K562 (cell line): ENCODE measurements at regions not wholly inside any gene's neighbourhood (a gene's known extent, or its start where the extent isn't known, plus 50 kb on each side); places are given as distances from the start of the nearest gene placed in this dataset.

Source experiments
- ARID1B ChIP-seq: fragments of 450-650 bp; IDR thresholded peaks from 2 replicates; pipeline ENCODE4 v1.6.1; 2016; ENCODE audit warnings: antibody characterized with exemption, mild to moderate bottlenecking, inconsistent platforms
- C11orf30 ChIP-seq: fragments of 450-650 bp; IDR thresholded peaks from 2 replicates; pipeline ENCODE4 v1.6.1; 2016; ENCODE audit warnings: low read depth, mild to moderate bottlenecking
- EZH2 ChIP-seq: IDR thresholded peaks from 2 replicates; pipeline ENCODE4 v1.6.1; 2012; ENCODE audit warnings: low read depth, mild to moderate bottlenecking, inconsistent platforms, low read length, borderline replicate concordance
- FOSL1 ChIP-seq: fragments of 200-800 bp; sonication (Bioruptor generic); conservative IDR thresholded peaks from 2 replicates; pipeline ENCODE4 v1.6.1; 2016; ENCODE audit warnings: missing genetic modification characterization, missing compliant biosample characterization
- HEY1 ChIP-seq: fragments of 250-450 bp; sonication (Bioruptor Pico); IDR thresholded peaks from 2 replicates; pipeline ENCODE4 v1.5.0; 2020; ENCODE audit warnings: mild to moderate bottlenecking, moderate library complexity, borderline replicate concordance
- ILF3 ChIP-seq: fragments of 450-650 bp; IDR thresholded peaks from 2 replicates; pipeline ENCODE4 v1.6.1; 2018; ENCODE audit warnings: antibody characterized with exemption, mild to moderate bottlenecking, moderate library complexity, borderline replicate concordance
- KHSRP ChIP-seq: fragments of 450-650 bp; IDR thresholded peaks from 2 replicates; pipeline ENCODE4 v1.6.1; 2017
- NEUROD1 ChIP-seq: fragments of 150-350 bp; IDR thresholded peaks from 2 replicates; pipeline ENCODE4 v1.6.1; 2014; ENCODE audit warnings: borderline replicate concordance, low read length, low read depth; ENCODE audit not compliant: partially characterized antibody
- NONO ChIP-seq, 2 experiments: fragments of 200-400 bp in 1 of 2; fragments of 450-650 bp in 1 of 2; formaldehyde crosslinking in 1 of 2; IDR thresholded peaks; 2 replicates each; pipeline ENCODE4 v1.6.1; 2017; ENCODE audit warnings: low read depth in 2 of 2, mild to moderate bottlenecking in 2 of 2, moderate library complexity in 2 of 2, low read length in 1 of 2
- NR4A1 ChIP-seq, 2 experiments: fragments of 250-450 bp in 1 of 2; fragments of 450-650 bp in 1 of 2; sonication (Bioruptor Pico) in 1 of 2; IDR thresholded peaks; 2 replicates each; pipeline versions ENCODE4 v1.4.0 to v1.6.1; 2016 to 2020; ENCODE audit warnings: mild to moderate bottlenecking in 2 of 2, missing compliant biosample characterization in 1 of 2, missing genetic modification characterization in 1 of 2, moderate library complexity in 1 of 2
- NUFIP1 ChIP-seq: fragments of 450-650 bp; IDR thresholded peaks from 2 replicates; pipeline ENCODE4 v1.6.1; 2018; ENCODE audit not compliant: partially characterized antibody
- ZNF586 ChIP-seq: fragments of 450-650 bp; formaldehyde crosslinking; conservative IDR thresholded peaks from 2 replicates; pipeline ENCODE4 v1.4.0; 2020; ENCODE audit warnings: mild to moderate bottlenecking, moderate library complexity
- ZNF778 ChIP-seq: fragments of 450-650 bp; formaldehyde crosslinking; IDR thresholded peaks from 2 replicates; pipeline ENCODE4 v1.4.0; 2020; ENCODE audit warnings: mild to moderate bottlenecking, moderate library complexity
- TF ChIP-seq, protein P1 (sequence below): sonication (generic); formaldehyde crosslinking; IDR thresholded peaks from 2 replicates; pipeline ENCODE4 v1.8.1; 2023; ENCODE audit warnings: mild to moderate bottlenecking, missing genetic modification reagents, moderate library complexity
- TF ChIP-seq, protein P2 (sequence below): sonication (generic); formaldehyde crosslinking; IDR thresholded peaks from 2 replicates; pipeline ENCODE4 v1.8.0; 2022; ENCODE audit warnings: missing genetic modification reagents, mild to moderate bottlenecking, borderline replicate concordance
- TF ChIP-seq, protein P3 (sequence below), 2 experiments: fragments of 450-650 bp in 1 of 2; sonication (generic) in 1 of 2; formaldehyde crosslinking in 1 of 2; IDR thresholded peaks in 1 of 2; conservative IDR thresholded peaks in 1 of 2; 2 replicates each; pipeline versions ENCODE4 v1.6.1 to v1.8.1; 2016 to 2023; ENCODE audit warnings: mild to moderate bottlenecking in 2 of 2, moderate library complexity in 2 of 2, inconsistent platforms in 1 of 2, missing genetic modification reagents in 1 of 2
- TF ChIP-seq, protein P4 (sequence below): sonication (generic); formaldehyde crosslinking; IDR thresholded peaks from 2 replicates; pipeline ENCODE4 v1.8.1; 2023; ENCODE audit warnings: missing genetic modification reagents, mild to moderate bottlenecking, borderline replicate concordance
- TF ChIP-seq, protein P5 (sequence below): sonication (generic); formaldehyde crosslinking; IDR thresholded peaks from 2 replicates; pipeline ENCODE4 v1.8.0; 2022; ENCODE audit warnings: mild to moderate bottlenecking, missing genetic modification reagents

DNA sequence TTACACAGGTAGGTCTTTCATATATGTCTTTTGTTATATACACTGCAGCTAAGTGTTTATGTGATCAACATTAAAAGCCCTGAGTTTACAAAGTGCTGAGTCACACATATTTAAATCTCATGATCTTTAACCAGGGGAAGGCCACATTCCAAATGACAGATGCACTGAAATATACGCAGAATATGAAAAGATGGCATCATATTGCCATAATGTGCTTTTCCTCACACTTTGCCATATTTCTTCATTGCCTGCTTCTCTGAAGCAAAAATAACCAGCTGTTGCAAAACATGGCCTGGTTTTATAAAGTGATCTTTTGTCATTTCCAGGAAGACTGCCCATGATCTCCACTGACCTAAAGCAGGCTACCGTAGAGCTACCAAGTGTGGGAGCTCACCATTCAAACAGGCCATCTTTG lies 93.5 kb upstream of the MAPRE2 start (continued):
- TF ChIP-seq ILF3 (no peak), NONO (IDR thresholded peaks at IDR 0.05; ENCODE audit: low read depth in 2 of 2, low read length in 1 of 2) (no peak), NR4A1 (CRISPR knock-in tag; IDR thresholded peaks at IDR 0.05) (no peak), NR4A1 (tag; IDR thresholded peaks at IDR 0.05) (peak; percentile 32; the same call in 1 of the 2 replicates), C11orf30 (peak; percentile 98), ZNF586 (CRISPR knock-in tag) (no peak), ZNF778 (CRISPR knock-in tag) (no peak), KHSRP (no peak), NEUROD1 (no peak), NUFIP1 (no peak), FOSL1 (tag) (peak; percentile 30; the same call in 1 of the 2 replicates), HEY1 (CRISPR knock-in tag) (no peak), EZH2 (no peak), ARID1B (peak; percentile 50)
- TF ChIP-seq, protein P1, sequence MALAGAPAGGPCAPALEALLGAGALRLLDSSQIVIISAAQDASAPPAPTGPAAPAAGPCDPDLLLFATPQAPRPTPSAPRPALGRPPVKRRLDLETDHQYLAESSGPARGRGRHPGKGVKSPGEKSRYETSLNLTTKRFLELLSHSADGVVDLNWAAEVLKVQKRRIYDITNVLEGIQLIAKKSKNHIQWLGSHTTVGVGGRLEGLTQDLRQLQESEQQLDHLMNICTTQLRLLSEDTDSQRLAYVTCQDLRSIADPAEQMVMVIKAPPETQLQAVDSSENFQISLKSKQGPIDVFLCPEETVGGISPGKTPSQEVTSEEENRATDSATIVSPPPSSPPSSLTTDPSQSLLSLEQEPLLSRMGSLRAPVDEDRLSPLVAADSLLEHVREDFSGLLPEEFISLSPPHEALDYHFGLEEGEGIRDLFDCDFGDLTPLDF (CRISPR knock-in tag), result no peak
- TF ChIP-seq, protein P2, sequence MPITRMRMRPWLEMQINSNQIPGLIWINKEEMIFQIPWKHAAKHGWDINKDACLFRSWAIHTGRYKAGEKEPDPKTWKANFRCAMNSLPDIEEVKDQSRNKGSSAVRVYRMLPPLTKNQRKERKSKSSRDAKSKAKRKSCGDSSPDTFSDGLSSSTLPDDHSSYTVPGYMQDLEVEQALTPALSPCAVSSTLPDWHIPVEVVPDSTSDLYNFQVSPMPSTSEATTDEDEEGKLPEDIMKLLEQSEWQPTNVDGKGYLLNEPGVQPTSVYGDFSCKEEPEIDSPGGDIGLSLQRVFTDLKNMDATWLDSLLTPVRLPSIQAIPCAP (CRISPR knock-in tag), result no peak
- TF ChIP-seq, protein P3, sequence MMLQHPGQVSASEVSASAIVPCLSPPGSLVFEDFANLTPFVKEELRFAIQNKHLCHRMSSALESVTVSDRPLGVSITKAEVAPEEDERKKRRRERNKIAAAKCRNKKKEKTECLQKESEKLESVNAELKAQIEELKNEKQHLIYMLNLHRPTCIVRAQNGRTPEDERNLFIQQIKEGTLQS (IDR thresholded peaks at IDR 0.05), result peak; percentile 21; the same call in 1 of the 2 replicates
- TF ChIP-seq, protein P3 (CRISPR knock-in tag; conservative IDR thresholded peaks at IDR 0.05), result no peak
- TF ChIP-seq, protein P4, sequence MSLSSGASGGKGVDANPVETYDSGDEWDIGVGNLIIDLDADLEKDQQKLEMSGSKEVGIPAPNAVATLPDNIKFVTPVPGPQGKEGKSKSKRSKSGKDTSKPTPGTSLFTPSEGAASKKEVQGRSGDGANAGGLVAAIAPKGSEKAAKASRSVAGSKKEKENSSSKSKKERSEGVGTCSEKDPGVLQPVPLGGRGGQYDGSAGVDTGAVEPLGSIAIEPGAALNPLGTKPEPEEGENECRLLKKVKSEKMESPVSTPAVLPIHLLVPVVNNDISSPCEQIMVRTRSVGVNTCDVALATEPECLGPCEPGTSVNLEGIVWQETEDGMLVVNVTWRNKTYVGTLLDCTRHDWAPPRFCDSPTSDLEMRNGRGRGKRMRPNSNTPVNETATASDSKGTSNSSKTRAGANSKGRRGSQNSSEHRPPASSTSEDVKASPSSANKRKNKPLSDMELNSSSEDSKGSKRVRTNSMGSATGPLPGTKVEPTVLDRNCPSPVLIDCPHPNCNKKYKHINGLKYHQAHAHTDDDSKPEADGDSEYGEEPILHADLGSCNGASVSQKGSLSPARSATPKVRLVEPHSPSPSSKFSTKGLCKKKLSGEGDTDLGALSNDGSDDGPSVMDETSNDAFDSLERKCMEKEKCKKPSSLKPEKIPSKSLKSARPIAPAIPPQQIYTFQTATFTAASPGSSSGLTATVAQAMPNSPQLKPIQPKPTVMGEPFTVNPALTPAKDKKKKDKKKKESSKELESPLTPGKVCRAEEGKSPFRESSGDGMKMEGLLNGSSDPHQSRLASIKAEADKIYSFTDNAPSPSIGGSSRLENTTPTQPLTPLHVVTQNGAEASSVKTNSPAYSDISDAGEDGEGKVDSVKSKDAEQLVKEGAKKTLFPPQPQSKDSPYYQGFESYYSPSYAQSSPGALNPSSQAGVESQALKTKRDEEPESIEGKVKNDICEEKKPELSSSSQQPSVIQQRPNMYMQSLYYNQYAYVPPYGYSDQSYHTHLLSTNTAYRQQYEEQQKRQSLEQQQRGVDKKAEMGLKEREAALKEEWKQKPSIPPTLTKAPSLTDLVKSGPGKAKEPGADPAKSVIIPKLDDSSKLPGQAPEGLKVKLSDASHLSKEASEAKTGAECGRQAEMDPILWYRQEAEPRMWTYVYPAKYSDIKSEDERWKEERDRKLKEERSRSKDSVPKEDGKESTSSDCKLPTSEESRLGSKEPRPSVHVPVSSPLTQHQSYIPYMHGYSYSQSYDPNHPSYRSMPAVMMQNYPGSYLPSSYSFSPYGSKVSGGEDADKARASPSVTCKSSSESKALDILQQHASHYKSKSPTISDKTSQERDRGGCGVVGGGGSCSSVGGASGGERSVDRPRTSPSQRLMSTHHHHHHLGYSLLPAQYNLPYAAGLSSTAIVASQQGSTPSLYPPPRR (CRISPR knock-in tag), result no peak
- TF ChIP-seq, protein P5, sequence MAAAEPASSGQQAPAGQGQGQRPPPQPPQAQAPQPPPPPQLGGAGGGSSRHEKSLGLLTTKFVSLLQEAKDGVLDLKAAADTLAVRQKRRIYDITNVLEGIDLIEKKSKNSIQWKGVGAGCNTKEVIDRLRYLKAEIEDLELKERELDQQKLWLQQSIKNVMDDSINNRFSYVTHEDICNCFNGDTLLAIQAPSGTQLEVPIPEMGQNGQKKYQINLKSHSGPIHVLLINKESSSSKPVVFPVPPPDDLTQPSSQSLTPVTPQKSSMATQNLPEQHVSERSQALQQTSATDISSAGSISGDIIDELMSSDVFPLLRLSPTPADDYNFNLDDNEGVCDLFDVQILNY (CRISPR knock-in tag), result no peak
